ENCODE measurements at regions not wholly inside any gene's neighbourhood (a gene's known extent, or its start where the extent isn't known, plus 50 kb on each side); places are given as distances from the start of the nearest gene placed in this dataset.

- TF ChIP-seq POLR2A (IDR thresholded peaks at IDR 0.05; ENCODE audit: low read length) (no peak), GATA1 (IDR thresholded peaks at IDR 0.05; ENCODE audit: low read depth, low read length) (no peak)
Measured at GRCh38 chr10:125226823-125227222, 66.5 kb upstream of the CTBP2 start.

Measured in erythroblast (primary cell).